ENCODE measurements at regions not wholly inside any gene's neighbourhood (a gene's known extent, or its start where the extent isn't known, plus 50 kb on each side); places are given as distances from the start of the nearest gene placed in this dataset.

GRCh38 chr3:139236336-139236735 is 107.5 kb upstream of the MRPS22 start:
- Histone ChIP-seq H3K56ac (ENCODE audit: extremely low read depth, insufficient read depth, low read length) (no peak overlapping the region), H3K9me3 (ENCODE audit: control insufficient read depth, insufficient read depth, low read length) (no peaks in the 10 kb centered on the region), H3K23ac (ENCODE audit: low read depth, low read length) (no peak overlapping the region), H4K8ac (ENCODE audit: low read depth in 2 of 2, low read length in 2 of 2) (no peak overlapping the region), H3K9ac (ENCODE audit: low read depth, low read length) (no peak overlapping the region), H3K14ac (replicated peaks; ENCODE audit: low read depth, low read length) (no peak overlapping the region), H2AK5ac (ENCODE audit: low read depth, low read length) (no peak overlapping the region), H2AK9ac (replicated peaks; ENCODE audit: low read depth, low read length, poor library complexity) (no peak overlapping the region), H3K18ac (ENCODE audit: low read depth, low read length) (no peak overlapping the region), H2BK15ac (ENCODE audit: low read depth, low read length) (no peak overlapping the region), H3K79me1 (ENCODE audit: low read depth in 1 of 2, low read length in 2 of 2) (no peaks in the 10 kb centered on the region), H3K4me3 (ENCODE audit: insufficient read depth, low read depth, low read length) (no peak overlapping the region), H4K5ac (ENCODE audit: low read depth, low read length) (no peak overlapping the region), H3K27ac (ENCODE audit: insufficient read depth, low read length) (no peak overlapping the region), H3K4me2 (ENCODE audit: low read depth, low read length) (no peak overlapping the region), H3K4ac (ENCODE audit: low read depth, low read length) (no peak overlapping the region), H2AFZ (replicated peaks; ENCODE audit: low read length, poor library complexity) (no peak overlapping the region), H4K91ac (ENCODE audit: insufficient read depth, low read depth, low read length) (no peak overlapping the region), H3K9me1 (ENCODE audit: insufficient read depth, low read length) (no peaks in the 10 kb centered on the region; the same call in 1 of the 2 replicates), H2BK120ac (ENCODE audit: low read depth, low read length) (no peak overlapping the region), H2BK5ac (ENCODE audit: low read depth, low read length, poor library complexity, severe bottlenecking) (no peak overlapping the region), H4K20me1 (ENCODE audit: insufficient read depth, low read length) (no peaks in the 10 kb centered on the region), H2BK20ac (ENCODE audit: low read depth, low read length) (no peak overlapping the region), H3K27me3 (ENCODE audit: control insufficient read depth, insufficient read depth, low read length) (peaks cover 20% of the 10 kb centered on the region), H3K4me1 (ENCODE audit: control insufficient read depth, insufficient read depth, low read length) (no peaks in the 10 kb centered on the region), H3K36me3 (ENCODE audit: control insufficient read depth, insufficient read depth, low read length) (no peaks in the 10 kb centered on the region)
- dilution Hi-C loops (cut with HindIII; ENCODE audit: low sequenced_read_pairs, unreplicated experiment) (no loop called here), in situ Hi-C loops (cut with MboI; ENCODE audit: low sequenced_read_pairs) (no loop called here), intact Hi-C loops (cut with micrococcal nuclease) (no loop called here)
- TF ChIP-seq MXI1 (IDR thresholded peaks at IDR 0.05; ENCODE audit: borderline replicate concordance, low read depth, low read length) (no peak), NFE2L2 (IDR thresholded peaks at IDR 0.05; ENCODE audit: low read depth, low read length) (no peak), MAZ (IDR thresholded peaks at IDR 0.05; ENCODE audit: borderline replicate concordance, low read depth, low read length) (no peak), MAFK (IDR thresholded peaks at IDR 0.05; ENCODE audit: low read depth, low read length) (no peak), CHD1 (IDR thresholded peaks at IDR 0.05; ENCODE audit: low read depth, low read length) (no peak), CTCF (conservative IDR thresholded peaks at IDR 0.05; ENCODE audit: low read depth, low read length) (no peak), CEBPB (IDR thresholded peaks at IDR 0.05; ENCODE audit: low read depth, low read length) (no peak), USF2 (IDR thresholded peaks at IDR 0.05; ENCODE audit: low read depth, low read length) (no peak), RCOR1 (IDR thresholded peaks at IDR 0.05; ENCODE audit: insufficient replicate concordance, low read length) (no peak), RAD21 (IDR thresholded peaks at IDR 0.05; ENCODE audit: low read length) (no peak), SMC3 (IDR thresholded peaks at IDR 0.05; ENCODE audit: low read depth, low read length) (no peak), ELK1 (IDR thresholded peaks at IDR 0.05; ENCODE audit: borderline replicate concordance, low read depth, low read length) (no peak), BHLHE40 (IDR thresholded peaks at IDR 0.05; ENCODE audit: low read depth, low read length) (no peak)
- no peak for ATAC-seq (ENCODE audit: low read depth)
- no peak for DNase-seq
- ChIA-PET POLR2A (ENCODE audit: unreplicated experiment) (no interaction called here), CTCF (interaction anchor here (0.6 kb wide), 1 partner anchor 554 kb away, joined by 3 read pairs; no protein-coding TSS in a partner anchor)
- no TSS peak for BruUV-seq (replicated peaks)
- no CpG with 5 or more reads among the region's 3 CpGs for WGBS, 2 experiments (ENCODE audit: extremely low coverage in 2 of 2, insufficient read length in 1 of 2)

All from IMR-90 (cell line).